Tongue (tissue), 1 donor: ENCODE measurements at regions not wholly inside any gene's neighbourhood (a gene's known extent, or its start where the extent isn't known, plus 50 kb on each side); places are given as distances from the start of the nearest gene placed in this dataset.
A peak's percentile ranks its signal among the peaks of the same experiment; 100 is the strongest.

ENCODE experiments used
- DNase-seq: peaks from one replicate; pipeline ENCODE4 v3.0.0-alpha.2; 2015

- DNase-seq: no peak
Observed at GRCh38 chr5:173802670-173803165, 85.4 kb upstream of the CPEB4 start.

GRCh38 chr5:173804579-173804978 is 83.6 kb upstream of the CPEB4 start:
- DNase-seq: no peak

- DNase-seq: no peak
Observed at GRCh38 chr5:173806270-173807035, 81.7 kb upstream of the CPEB4 start.

GRCh38 chr5:173807181-173807655 is 80.9 kb upstream of the CPEB4 start:
- no peak for DNase-seq

- DNase-seq: no peak
Observed at GRCh38 chr5:173808079-173808808, 79.9 kb upstream of the CPEB4 start.

- DNase-seq: no peak
Observed at GRCh38 chr5:173809014-173809413, 79.1 kb upstream of the CPEB4 start.

GRCh38 chr5:173812811-173813550 is 75.2 kb upstream of the CPEB4 start:
- no peak for DNase-seq

- no peak for DNase-seq
Observed at GRCh38 chr5:173814053-173814452, 74.1 kb upstream of the CPEB4 start.

GRCh38 chr5:173815571-173815970 is 72.6 kb upstream of the CPEB4 start:
- DNase-seq: no peak

GRCh38 chr5:173816728-173817127 is 71.4 kb upstream of the CPEB4 start:
- no peak for DNase-seq

GRCh38 chr5:173817561-173817960 is 70.6 kb upstream of the CPEB4 start:
- no peak for DNase-seq

GRCh38 chr5:173819521-173819920 is 68.6 kb upstream of the CPEB4 start:
- no peak for DNase-seq

- DNase-seq: no peak
Observed at GRCh38 chr5:173823274-173823644, 64.9 kb upstream of the CPEB4 start.

GRCh38 chr5:173823721-173824567 is 64.2 kb upstream of the CPEB4 start:
- DNase-seq: no peak

GRCh38 chr5:173825215-173825865 is 62.8 kb upstream of the CPEB4 start:
- DNase-seq: peak; percentile 27

GRCh38 chr5:173826086-173826427 is 62.1 kb upstream of the CPEB4 start:
- no peak for DNase-seq

GRCh38 chr5:173826428-173827350 is 61.5 kb upstream of the CPEB4 start:
- no peak for DNase-seq

- DNase-seq: no peak
Observed at GRCh38 chr5:173828952-173829351, 59.2 kb upstream of the CPEB4 start.

- no peak for DNase-seq
Observed at GRCh38 chr5:173829826-173830225, 58.3 kb upstream of the CPEB4 start.

GRCh38 chr5:173830421-173830820 is 57.7 kb upstream of the CPEB4 start:
- no peak for DNase-seq
